Ecto neural progenitor cell (in vitro differentiated cells): ENCODE measurements at regions not wholly inside any gene's neighbourhood (a gene's known extent, or its start where the extent isn't known, plus 50 kb on each side); places are given as distances from the start of the nearest gene placed in this dataset.

Source experiments
- DNase-seq: peaks from one replicate; pipeline ENCODE4 v3.0.0-alpha.2; 2018; ENCODE audit warnings: low spot score

DNA sequence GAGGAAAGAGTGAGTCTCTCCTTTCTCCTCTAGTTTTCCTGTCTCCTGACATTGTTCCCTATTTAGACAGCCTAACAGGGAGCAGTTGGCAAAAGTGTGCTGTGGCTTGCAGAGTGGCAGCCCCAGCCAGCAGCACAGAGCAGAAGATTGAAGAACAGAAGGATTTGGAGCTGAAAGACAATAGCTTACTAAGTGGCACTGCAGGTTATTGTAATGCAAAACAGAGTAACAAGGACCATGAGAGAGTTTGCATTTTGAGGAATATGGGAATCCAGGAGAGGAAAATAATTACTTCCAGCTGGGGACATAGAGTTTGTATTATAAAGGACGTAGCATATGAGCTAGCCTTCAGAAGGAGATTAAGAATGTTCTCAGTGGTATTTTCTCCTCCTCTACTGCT, 342.4 kb downstream of the AKAIN1 start:
- DNase-seq: no peak

DNA sequence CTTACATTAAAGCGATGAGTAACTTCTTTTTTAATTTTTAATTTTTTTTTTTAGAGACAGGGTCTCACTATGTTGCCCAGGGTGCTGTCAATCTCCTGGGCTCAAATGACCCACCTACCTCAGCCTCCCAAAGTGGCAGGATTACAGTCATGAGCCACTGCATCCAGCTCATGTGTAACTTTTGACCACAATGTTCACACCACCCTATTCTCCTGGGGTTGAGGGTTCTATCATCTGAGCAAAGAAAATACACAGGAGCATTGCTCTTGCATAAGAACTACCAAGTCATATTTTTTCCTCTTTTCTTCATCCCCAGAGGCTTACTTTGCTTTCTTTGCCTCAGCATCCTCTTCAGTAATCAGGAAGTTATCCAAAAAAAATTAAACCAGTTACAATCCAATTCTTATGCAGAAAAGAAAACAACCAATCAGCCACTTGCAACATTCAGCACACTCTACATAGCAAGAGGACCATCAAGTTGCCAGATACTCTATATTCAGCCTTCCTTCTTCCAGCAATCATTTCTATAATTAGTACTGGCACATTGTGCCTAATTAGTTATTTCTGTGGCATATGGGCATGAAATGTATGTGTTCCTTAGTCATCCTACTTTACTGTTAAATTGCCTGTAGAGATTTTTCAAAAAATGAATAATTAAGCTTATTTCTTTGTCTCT, 345.6 kb downstream of the AKAIN1 start:
- no peak for DNase-seq

DNA sequence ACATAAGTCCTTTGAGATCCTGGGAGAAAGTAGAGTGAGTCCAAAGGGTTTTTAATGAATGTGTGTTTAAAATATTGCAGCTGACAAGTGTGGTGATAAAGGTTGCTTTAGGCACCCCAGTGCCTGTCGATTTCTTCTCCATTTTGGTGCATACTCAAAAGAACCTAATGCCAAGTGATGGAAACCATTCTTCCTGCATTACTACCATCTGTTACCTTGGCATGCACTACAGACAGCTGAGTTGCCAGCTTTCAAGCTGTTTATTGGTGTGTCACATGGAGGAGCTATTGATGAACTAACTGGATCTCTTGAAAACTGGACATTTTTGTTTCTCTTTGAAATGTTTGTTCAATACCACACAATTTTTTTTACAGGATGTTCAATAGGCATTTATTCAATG, 350.0 kb downstream of the AKAIN1 start:
- no peak for DNase-seq

DNA sequence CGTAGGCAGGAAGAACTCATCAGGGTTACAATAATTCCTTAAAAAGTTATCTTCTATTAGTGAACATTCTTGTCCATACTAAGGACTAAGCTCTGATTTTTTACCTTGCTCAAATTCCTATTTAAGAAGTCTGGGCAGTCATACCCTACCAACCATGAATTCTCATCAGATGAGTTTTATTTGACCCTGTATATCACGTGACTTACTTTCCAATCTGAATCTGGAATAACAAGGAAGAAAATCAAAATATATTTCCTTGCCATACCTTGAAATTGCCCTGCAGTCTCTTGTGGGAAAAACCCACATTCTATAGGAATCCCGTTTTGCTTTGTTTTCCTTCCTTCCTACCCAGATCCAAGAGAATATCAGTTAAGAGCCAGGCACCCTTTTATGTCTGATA, 352.7 kb downstream of the AKAIN1 start:
- no peak for DNase-seq

DNA sequence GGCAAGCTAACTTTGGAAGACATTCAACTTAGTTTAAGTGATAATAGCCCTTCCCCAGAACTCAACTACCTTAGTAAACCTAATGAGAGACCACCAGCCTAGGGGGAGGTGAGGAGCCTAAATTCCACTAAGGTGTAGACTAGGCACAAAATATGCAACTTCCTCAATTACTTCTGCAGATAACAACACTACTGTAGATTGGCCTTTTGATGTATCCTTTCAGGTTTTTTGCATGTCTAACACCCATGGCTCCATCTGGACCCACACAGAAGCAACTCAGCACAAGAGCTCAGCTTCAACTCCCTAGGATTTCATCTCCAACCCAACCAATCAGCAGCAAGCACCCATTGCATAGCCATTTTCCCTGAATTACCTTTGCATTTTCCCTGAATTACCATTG, 353.3 kb downstream of the AKAIN1 start:
- no peak for DNase-seq

DNA sequence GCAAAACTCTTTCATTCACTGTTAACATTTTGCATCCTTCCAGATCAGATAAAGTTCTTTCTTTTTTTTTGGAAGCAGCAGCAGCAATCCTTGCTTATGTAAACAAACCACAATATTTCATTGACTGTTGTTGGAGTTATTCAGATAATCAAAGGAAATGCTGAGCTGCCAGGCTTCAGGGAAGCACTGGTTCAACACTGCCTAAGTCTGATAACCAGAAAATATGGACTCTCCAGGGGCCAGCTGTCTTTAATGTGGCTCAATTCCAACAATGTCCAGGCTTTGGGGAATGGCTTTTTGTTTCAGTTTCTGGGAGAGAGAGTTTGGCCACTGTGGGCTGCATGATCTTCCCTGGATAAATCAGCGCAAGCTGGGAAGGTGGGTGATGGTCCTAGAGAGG, 354.3 kb downstream of the AKAIN1 start:
- DNase-seq: no peak

DNA sequence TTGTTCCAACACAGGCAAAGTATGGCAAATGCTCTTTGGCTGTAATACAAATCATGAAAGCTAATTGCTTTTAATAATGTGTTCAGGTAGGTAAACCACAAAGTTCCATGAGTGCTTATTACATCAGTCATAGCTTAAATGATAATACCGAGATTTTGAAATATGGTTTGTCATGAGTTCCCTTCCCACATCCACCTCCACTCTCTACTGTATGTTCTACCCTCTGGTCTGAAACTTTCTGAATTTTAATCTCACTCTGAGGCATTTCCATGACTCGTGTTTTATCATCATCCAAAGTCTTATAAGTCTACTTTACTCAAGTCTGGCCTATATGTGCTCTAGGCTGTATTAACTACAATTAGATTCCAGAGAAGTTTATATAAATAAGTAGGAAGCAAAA, 354.8 kb downstream of the AKAIN1 start:
- no peak for DNase-seq

DNA sequence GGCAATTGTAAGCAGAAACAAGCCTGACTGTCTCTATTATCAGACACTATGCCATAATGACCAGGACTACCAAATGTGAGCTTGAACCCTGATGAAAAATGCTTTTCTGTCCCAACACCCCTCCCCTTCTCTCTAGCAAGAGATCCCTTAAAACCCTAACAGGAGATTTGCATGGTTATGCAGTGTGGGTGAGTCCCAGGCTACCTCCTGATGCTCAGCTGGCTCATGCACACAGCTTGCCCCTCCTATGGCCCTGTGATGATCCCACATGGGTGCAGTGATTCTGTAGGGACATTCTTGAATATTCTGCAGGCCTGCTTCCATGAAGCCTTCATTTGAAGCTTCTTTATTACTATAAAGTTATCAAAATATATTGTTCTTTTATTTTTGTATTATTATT, 357.4 kb downstream of the AKAIN1 start:
- no peak for DNase-seq

DNA sequence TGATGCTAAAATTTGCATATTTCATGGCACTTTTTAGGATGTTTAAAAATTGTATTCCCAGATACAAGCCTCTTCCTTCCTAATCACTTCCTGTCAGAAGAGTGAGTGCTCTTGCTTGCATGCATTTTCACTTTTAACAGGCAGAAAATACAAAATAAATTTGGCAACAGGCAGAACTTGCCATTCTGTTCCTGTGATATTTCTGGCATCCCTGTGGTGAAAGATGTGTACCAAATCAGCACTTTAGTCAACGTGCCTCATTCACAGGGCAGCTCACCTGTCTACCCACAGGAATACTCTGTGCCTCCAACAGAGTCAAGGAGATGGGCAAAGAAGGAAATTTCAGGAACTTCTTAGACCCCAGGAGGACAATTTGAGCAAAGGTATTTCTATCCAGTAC, 360.9 kb downstream of the AKAIN1 start:
- DNase-seq: no peak

DNA sequence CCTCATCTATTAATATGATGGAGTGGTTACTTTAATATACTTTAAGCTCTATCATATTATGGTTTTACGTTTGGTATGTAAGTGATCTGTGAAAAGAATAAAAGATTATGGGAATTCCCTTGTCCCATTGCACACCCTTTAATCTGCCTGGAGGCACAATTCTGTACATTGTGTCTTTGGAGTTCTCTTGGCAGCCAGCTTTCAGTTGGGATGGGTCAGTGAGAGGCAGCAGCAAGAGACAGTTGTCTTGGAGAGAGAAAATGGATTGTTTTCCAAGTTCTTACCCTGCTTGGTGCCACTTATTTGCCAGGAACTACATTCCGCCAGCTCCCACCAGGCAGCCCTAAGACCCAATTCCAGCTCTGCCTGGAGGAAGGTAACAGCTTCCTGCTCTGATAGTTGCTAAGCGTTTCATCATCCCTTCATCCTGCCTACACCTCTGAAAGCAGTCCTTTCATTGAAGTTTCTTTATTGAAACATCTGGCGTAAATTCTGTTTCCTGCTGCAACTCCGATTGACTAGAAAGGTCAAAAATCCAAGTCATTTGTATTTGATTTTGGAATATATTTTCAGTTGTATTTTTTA, 365.2 kb downstream of the AKAIN1 start:
- no peak for DNase-seq

DNA sequence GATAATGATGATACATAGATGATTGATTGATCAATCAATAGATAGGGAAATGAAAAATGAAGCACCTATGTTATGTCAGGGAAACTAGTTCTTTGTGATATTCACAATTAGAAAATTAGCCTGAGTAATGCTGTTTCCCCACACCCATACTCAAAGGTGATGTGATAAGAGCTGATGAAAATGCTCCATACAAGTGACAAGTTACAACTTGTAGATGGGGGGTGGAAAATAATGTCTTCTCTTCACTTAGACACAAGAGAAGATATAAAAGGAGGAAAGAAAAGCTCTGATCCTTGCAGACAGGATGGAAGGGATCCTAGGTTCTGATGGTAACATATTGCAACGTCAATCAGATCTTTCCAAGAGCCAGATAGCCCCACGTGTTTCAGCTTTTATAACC, 365.9 kb downstream of the AKAIN1 start:
- no peak for DNase-seq

DNA sequence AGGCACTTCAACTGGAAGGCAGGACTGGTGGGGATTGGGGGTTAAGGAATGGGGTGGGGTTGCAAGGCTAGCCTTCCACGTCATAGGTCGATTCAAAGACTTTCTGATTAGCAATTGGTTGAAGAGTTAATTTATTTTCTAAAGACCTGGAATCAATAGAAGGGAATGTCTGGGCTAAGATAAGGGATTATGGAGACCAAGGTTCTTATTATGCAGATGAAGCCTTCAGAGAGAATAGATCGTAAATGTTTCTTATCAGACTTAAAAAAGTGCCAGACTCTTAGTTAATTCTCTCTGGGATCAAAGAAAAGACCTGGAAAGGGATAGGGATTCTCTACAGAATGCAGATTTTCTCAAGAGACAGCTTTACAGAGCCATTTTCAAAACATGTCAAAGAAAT, 368.0 kb upstream of the DLGAP1 start:
- no peak for DNase-seq

DNA sequence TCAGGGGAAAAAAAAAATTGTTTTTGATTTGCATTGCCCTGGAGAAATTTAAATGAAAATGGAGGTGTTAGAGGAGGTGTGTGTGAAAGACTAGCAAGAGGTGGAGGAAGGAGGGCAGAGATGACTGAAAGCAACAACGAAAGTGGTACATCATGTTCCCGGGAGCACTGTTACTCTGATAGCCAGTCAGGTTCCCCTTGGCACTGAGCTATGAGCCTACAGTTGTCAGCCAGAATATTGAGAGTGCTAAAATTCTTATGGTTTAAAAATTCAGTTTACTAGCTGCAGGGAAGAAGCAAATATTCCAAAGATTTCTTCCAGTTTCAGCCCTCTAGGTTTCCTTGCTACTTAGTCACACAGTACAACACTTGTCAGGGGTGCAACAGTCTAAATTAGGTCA, 366.7 kb upstream of the DLGAP1 start:
- no peak for DNase-seq

DNA sequence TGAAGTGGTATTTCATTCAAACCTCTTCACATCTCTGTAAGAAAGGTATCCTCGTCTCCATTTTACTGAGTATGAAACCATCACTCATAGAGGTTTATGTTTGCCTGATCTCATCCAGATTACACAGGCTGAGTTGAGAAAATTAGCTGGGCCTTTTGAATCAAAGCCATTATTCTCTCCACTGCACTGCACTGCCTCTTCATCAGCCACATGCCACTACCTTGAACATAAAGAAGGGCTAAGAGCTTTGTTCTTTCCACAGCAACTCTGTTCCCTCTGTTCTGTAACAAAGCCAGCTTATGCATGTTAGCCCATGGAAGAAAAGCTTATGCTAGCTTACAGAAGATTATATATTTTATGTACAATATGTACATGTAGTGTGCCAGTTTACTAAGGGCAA, 362.6 kb upstream of the DLGAP1 start:
- DNase-seq: no peak

DNA sequence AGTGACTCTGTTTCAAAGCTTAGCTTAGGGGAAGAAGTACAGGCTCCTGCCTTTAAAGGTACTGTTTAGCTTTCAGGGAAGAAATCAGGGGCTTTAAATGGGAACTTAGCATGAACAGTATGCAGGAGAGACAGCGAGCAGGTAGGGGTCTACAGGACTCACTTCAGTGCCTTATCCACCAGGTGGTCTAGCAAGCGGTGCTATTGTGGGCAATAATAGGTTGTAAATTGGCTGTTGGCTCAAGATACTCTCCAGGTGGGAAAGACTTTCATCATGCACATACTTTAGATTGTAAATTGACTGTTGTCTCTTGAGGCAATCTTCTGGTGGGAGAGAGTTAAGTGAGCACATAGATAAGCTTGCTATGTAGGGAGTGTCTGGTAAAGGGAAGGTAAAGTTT, 358.6 kb upstream of the DLGAP1 start:
- no peak for DNase-seq

DNA sequence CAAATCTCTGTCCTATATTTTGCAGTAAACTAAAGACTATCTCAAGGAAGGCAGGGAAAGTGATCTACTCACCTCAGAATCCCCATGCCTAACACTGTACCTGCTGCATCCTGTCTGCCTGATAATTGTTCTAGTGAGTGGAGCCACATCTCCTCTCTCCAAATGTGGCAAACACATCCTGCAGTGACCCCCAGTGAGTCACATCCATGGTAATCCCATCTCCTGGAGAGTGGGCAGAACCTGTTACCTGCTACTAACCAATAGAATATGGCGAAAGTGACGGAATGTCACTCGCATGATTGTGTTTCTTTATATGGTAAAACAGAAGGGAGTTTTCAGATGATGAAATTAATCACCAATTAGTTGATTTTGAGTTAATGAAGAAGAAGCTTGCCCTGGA, 353.8 kb upstream of the DLGAP1 start:
- DNase-seq: no peak

DNA sequence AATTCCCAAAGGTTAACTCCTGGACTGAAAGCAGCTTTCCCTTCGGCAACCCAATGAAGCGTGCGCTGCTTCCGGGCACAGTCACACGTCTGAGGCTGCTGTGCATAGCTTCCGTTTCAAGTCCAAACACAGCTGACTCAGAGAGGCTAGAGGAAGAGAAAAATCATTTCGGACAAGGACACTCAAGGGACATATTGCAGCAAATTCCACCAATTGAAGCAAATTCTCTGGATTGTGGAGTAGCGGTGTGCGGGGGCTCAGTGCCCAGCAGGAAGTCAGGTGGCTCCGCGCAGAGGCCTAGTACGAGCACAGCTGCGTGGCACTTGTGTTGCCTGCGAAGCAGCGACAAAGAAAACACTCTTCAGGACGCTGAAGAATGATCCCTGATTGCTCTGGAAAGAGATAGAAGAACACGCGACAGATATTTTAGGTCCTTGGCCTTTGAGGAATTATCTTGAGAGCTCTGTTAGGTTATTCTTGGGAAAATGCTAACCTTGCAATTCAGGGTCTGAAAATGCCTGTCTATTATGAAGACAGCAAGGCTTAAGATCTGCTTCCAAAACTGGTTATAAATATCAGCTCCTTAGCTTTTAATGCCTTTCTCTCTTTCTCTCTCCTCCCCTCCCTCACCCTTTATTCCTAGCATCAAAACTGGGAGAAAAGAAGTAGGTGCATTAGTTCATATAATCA, 352.6 kb upstream of the DLGAP1 start:
- DNase-seq: no peak

DNA sequence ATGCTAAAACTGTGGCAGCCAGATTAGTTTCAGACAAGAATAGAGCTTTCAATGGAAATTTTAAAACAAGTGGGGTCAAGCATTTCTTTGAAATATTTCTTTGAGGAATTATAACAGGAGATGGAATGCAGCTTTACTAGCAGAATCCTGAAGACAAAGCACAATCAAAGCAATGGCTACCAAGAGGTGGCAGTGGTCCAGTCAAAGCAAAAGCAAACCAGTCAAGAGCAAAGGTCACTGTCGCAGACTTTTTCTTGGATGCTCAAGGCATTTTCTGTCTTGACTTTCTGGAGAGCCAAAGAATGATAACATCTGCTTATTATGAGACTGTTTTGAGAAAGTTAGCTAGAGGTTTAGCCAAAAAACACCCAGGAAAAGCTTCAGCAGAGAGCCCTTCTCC, 351.2 kb upstream of the DLGAP1 start:
- DNase-seq: no peak

DNA sequence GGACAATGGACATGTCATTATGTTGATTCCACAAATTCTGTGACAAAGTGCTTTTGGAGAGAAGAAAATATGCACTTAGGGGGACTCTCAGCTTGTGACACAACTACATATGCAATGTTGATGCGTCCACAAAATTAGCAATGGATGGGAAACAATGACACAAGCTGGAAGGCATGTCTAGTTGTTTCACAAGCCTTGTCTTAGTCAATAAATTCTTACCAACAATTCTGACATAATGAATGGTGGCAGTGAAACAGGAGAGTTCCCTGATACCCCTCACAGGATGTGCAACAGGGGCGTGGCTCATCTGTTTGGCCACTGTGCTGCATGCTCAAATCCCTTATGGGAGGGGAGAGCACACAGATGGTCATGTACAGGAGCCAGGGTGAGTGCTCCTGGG, 347.2 kb upstream of the DLGAP1 start:
- no peak for DNase-seq

DNA sequence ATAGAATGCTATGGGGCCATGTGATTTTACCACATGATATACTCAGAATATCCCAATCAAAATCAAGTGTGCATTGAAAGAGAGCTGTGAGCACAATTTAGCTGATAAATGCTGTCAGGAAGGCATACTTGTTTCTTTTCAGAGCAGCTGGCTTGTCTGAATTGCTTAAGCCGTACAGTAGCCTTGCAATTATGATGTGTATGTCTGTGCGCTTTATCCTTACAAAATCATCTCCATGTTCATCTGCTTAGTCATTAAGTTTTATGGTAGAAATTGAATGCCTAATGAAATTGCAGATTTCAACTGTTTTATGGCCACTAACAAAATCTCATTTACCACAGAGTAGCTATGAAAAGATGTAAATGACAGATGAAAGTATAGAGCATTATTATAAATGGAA, 346.0 kb upstream of the DLGAP1 start:
- no peak for DNase-seq

DNA sequence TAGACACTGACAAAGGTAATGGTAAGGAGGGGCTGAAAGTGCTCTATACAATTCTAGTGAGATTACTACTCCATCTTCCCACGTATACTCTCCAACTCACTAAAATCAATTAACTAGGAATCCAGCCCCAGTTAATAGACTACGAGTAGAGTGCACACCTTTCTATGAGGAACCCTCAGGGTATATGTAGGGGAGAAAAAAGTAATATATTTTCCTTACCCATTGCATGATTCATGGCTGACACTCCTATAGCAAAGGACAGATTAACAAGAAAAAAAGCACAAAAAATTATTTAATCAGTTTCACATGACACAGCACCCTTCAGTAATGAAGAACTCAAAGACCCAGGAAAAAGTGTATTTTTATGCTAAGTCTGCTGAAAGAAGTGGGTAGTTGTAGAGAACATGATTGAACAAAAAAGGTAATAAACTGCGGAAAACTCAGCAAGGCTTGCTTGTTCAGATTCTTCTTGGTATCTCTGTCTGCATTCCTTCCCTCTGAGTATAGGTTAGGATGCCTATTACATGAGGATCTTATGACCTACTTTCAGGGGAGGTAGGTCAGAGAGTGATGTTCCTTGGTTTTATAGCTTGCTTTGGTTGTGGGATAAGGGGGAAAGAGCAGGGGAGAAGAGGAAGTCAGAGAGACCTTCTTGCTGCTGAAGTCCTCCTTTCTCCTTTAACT, 342.0 kb upstream of the DLGAP1 start:
- no peak for DNase-seq

DNA sequence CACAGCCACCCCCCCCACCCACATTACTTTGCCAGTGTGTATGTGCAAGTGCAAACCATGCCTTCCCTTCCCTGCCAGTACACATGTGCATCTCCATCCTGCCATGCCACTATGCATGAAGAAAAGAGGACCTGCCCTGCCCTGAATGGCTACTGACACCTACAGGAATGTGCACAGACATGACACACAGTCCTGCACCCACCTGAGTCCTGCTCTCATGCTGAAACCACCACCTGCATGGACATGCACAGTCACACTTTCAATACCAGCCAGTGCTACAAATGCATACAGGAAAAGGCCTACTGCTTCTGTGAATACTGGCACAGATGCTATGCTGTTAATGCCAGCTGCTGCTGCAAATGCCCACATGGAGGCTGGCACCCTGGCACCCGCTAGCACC, 334.4 kb upstream of the DLGAP1 start:
- no peak for DNase-seq

DNA sequence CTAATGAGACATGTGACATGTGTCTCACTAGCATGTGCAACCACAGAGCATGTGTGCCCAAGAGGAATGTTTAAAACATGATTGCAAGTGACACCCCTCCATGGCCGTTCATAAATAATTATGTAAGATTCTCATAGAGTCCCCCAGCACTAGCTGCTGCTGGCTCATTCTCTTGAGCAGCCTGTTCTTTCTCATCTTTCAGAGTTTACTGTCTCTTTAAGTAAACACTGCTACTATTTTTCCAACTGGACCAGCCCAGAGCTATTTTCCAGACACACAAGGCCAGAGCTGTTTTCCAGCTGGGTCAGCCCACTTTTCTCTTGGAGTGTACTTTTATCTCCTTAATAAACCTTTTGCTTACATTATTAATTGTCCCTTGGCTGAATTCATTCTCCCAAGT, 326.8 kb upstream of the DLGAP1 start:
- DNase-seq: no peak
